ENCODE measurements at regions not wholly inside any gene's neighbourhood (a gene's known extent, or its start where the extent isn't known, plus 50 kb on each side); places are given as distances from the start of the nearest gene placed in this dataset.

- Mint-ChIP-seq H3K9me3 (peaks cover 0 to 17% (median 2%) of the 10 kb centered on the region in 11 donors), H3K36me3 (no peaks in the 10 kb centered on the region), H3K27ac (no peak overlapping the region), H3K27me3 (no peaks in the 10 kb centered on the region), H3K4me1 (no peaks in the 10 kb centered on the region), H3K4me3 (no peak overlapping the region)
- ATAC-seq (no peak), DNase-seq (no peak)
- Histone ChIP-seq H3K36me3 (ENCODE audit: control insufficient read depth in 2 of 3, insufficient read depth in 3 of 3, low read length in 3 of 3) (no peaks in the 10 kb centered on the region), H3K27me3 (ENCODE audit: control insufficient read depth in 2 of 2, insufficient read depth in 2 of 2, low read length in 2 of 2) (no peaks in the 10 kb centered on the region), H3K27ac (ENCODE audit: low read depth, low read length) (no peak overlapping the region), H3K9me3 (ENCODE audit: control insufficient read depth in 2 of 3, low read length in 3 of 3) (no peaks in the 10 kb centered on the region), H3K4me1 (ENCODE audit: control insufficient read depth in 2 of 2, insufficient read depth in 2 of 2, low read length in 2 of 2) (no peaks in the 10 kb centered on the region), H3K4me3 (ENCODE audit: low read length) (no peak overlapping the region)
- intact Hi-C loops (cut with micrococcal nuclease), result no loop called here
- CTCF ChIA-PET, result no interaction called here
- POLR2A ChIA-PET, result no interaction called here
Measured at GRCh38 chr7:15801551-15801950, 115.1 kb upstream of the MEOX2 start.

DNA sequence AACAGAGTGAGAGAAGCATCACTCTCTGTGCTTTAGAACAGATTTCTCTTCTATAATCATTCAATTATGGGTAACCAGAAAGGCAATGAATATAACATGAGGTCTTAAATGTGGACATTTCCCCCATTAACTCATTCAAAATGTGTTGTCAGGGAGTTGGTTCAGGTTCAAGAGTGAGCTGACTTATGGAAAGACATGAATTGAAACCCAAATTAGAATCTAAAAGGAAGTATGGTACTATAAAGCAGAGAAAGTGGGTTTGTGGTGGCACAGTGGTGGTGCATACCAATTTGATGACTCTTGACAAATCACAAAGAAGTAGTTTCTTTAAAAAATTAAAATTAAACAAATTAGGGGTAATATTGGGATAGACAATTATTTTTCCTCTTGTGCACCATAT is 114.6 kb upstream of the MEOX2 start:
- ATAC-seq, result no peak
- CTCF ChIA-PET, result no interaction called here
- POLR2A ChIA-PET, result no interaction called here
- no peaks in the 10 kb centered on the region for H3K36me3 ChIP-seq (ENCODE audit: control insufficient read depth in 2 of 3, insufficient read depth in 3 of 3, low read length in 3 of 3)
- no peak overlapping the region for H3K4me3 ChIP-seq (ENCODE audit: low read length)
- no peaks in the 10 kb centered on the region for H3K36me3 Mint-ChIP-seq
- H3K27ac ChIP-seq (ENCODE audit: low read depth, low read length), result no peak overlapping the region
- no peaks in the 10 kb centered on the region for H3K27me3 Mint-ChIP-seq
- no peaks in the 10 kb centered on the region for H3K27me3 ChIP-seq (ENCODE audit: control insufficient read depth in 2 of 2, insufficient read depth in 2 of 2, low read length in 2 of 2)
- peaks cover 0 to 17% (median 2%) of the 10 kb centered on the region in 11 donors for H3K9me3 Mint-ChIP-seq
- H3K9me3 ChIP-seq (ENCODE audit: control insufficient read depth in 2 of 3, low read length in 3 of 3), result no peaks in the 10 kb centered on the region
- intact Hi-C loops (cut with micrococcal nuclease), result no loop called here
- H3K4me1 Mint-ChIP-seq, result no peaks in the 10 kb centered on the region
- H3K4me1 ChIP-seq (ENCODE audit: control insufficient read depth in 2 of 2, insufficient read depth in 2 of 2, low read length in 2 of 2), result no peaks in the 10 kb centered on the region
- no peak overlapping the region for H3K27ac Mint-ChIP-seq
- no peak for DNase-seq
- no peak overlapping the region for H3K4me3 Mint-ChIP-seq

GRCh38 chr7:15798081-15798480 is 111.6 kb upstream of the MEOX2 start:
- Histone ChIP-seq H3K36me3 (ENCODE audit: control insufficient read depth in 2 of 3, insufficient read depth in 3 of 3, low read length in 3 of 3) (no peaks in the 10 kb centered on the region), H3K4me3 (ENCODE audit: low read length) (no peak overlapping the region), H3K9me3 (ENCODE audit: control insufficient read depth in 2 of 3, low read length in 3 of 3) (no peaks in the 10 kb centered on the region), H3K4me1 (ENCODE audit: control insufficient read depth in 2 of 2, insufficient read depth in 2 of 2, low read length in 2 of 2) (no peaks in the 10 kb centered on the region), H3K27me3 (ENCODE audit: control insufficient read depth in 2 of 2, insufficient read depth in 2 of 2, low read length in 2 of 2) (no peaks in the 10 kb centered on the region), H3K27ac (ENCODE audit: low read depth, low read length) (no peak overlapping the region)
- intact Hi-C loops (cut with micrococcal nuclease), result no loop called here
- no peaks in the 10 kb centered on the region for H3K27me3 Mint-ChIP-seq
- ChIA-PET POLR2A (no interaction called here), CTCF (no interaction called here)
- no peaks in the 10 kb centered on the region for H3K36me3 Mint-ChIP-seq
- H3K27ac Mint-ChIP-seq, result no peak overlapping the region
- ATAC-seq (no peak), DNase-seq (no peak)
- H3K4me1 Mint-ChIP-seq, result no peaks in the 10 kb centered on the region
- H3K9me3 Mint-ChIP-seq, result peaks cover 0 to 12% (median 0%) of the 10 kb centered on the region in 11 donors
- H3K4me3 Mint-ChIP-seq, result no peak overlapping the region

- Histone ChIP-seq H3K4me3 (ENCODE audit: low read length) (no peak overlapping the region), H3K27ac (ENCODE audit: low read depth, low read length) (no peak overlapping the region), H3K27me3 (ENCODE audit: control insufficient read depth in 2 of 2, insufficient read depth in 2 of 2, low read length in 2 of 2) (no peaks in the 10 kb centered on the region), H3K36me3 (ENCODE audit: control insufficient read depth in 2 of 3, insufficient read depth in 3 of 3, low read length in 3 of 3) (no peaks in the 10 kb centered on the region), H3K9me3 (ENCODE audit: control insufficient read depth in 2 of 3, low read length in 3 of 3) (no peaks in the 10 kb centered on the region), H3K4me1 (ENCODE audit: control insufficient read depth in 2 of 2, insufficient read depth in 2 of 2, low read length in 2 of 2) (no peaks in the 10 kb centered on the region)
- Mint-ChIP-seq H3K27ac (no peak overlapping the region), H3K4me1 (no peaks in the 10 kb centered on the region), H3K27me3 (no peaks in the 10 kb centered on the region), H3K9me3 (peaks cover 0 to 9% (median 0%) of the 10 kb centered on the region in 11 donors), H3K36me3 (no peaks in the 10 kb centered on the region), H3K4me3 (no peak overlapping the region)
- ChIA-PET POLR2A (no interaction called here), CTCF (no interaction called here)
- ATAC-seq, result no peak
- intact Hi-C loops (cut with micrococcal nuclease), result no loop called here
- DNase-seq, result no peak
Measured at GRCh38 chr7:15795393-15795792, 108.9 kb upstream of the MEOX2 start.

- H3K4me1 Mint-ChIP-seq, result no peaks in the 10 kb centered on the region
- Histone ChIP-seq H3K27me3 (ENCODE audit: control insufficient read depth in 2 of 2, insufficient read depth in 2 of 2, low read length in 2 of 2) (no peaks in the 10 kb centered on the region), H3K27ac (ENCODE audit: low read depth, low read length) (no peak overlapping the region), H3K4me1 (ENCODE audit: control insufficient read depth in 2 of 2, insufficient read depth in 2 of 2, low read length in 2 of 2) (no peaks in the 10 kb centered on the region), H3K4me3 (ENCODE audit: low read length) (no peak overlapping the region), H3K9me3 (ENCODE audit: control insufficient read depth in 2 of 3, low read length in 3 of 3) (no peaks in the 10 kb centered on the region), H3K36me3 (ENCODE audit: control insufficient read depth in 2 of 3, insufficient read depth in 3 of 3, low read length in 3 of 3) (no peaks in the 10 kb centered on the region)
- ATAC-seq, result no peak
- intact Hi-C loops (cut with micrococcal nuclease), result no loop called here
- DNase-seq, result no peak
- no peak overlapping the region for H3K4me3 Mint-ChIP-seq
- H3K27me3 Mint-ChIP-seq, result no peaks in the 10 kb centered on the region
- H3K9me3 Mint-ChIP-seq, result peaks cover 0 to 12% (median 0%) of the 10 kb centered on the region in 11 donors
- no peaks in the 10 kb centered on the region for H3K36me3 Mint-ChIP-seq
- CTCF ChIA-PET, result no interaction called here
- no peak overlapping the region for H3K27ac Mint-ChIP-seq
- POLR2A ChIA-PET, result no interaction called here
Measured at GRCh38 chr7:15794801-15795200, 108.3 kb upstream of the MEOX2 start.

- ATAC-seq, result no peak
- Histone ChIP-seq H3K27ac (ENCODE audit: low read depth, low read length) (no peak overlapping the region), H3K36me3 (ENCODE audit: control insufficient read depth in 2 of 3, insufficient read depth in 3 of 3, low read length in 3 of 3) (no peaks in the 10 kb centered on the region), H3K9me3 (ENCODE audit: control insufficient read depth in 2 of 3, low read length in 3 of 3) (no peaks in the 10 kb centered on the region), H3K4me3 (ENCODE audit: low read length) (no peak overlapping the region), H3K27me3 (ENCODE audit: control insufficient read depth in 2 of 2, insufficient read depth in 2 of 2, low read length in 2 of 2) (no peaks in the 10 kb centered on the region), H3K4me1 (ENCODE audit: control insufficient read depth in 2 of 2, insufficient read depth in 2 of 2, low read length in 2 of 2) (no peaks in the 10 kb centered on the region)
- ChIA-PET CTCF (no interaction called here), POLR2A (no interaction called here)
- Mint-ChIP-seq H3K27ac (no peak overlapping the region), H3K4me3 (no peak overlapping the region), H3K4me1 (no peaks in the 10 kb centered on the region), H3K36me3 (no peaks in the 10 kb centered on the region), H3K9me3 (peaks cover 0 to 28% (median 4%) of the 10 kb centered on the region in 11 donors), H3K27me3 (no peaks in the 10 kb centered on the region)
- no peak for DNase-seq
- intact Hi-C loops (cut with micrococcal nuclease), result no loop called here
Measured at GRCh38 chr7:15784694-15785030, 98.2 kb upstream of the MEOX2 start.

GRCh38 chr7:15783987-15784693 is 97.7 kb upstream of the MEOX2 start:
- intact Hi-C loops (cut with micrococcal nuclease), result no loop called here
- DNase-seq, result no peak
- Histone ChIP-seq H3K4me1 (ENCODE audit: control insufficient read depth in 2 of 2, insufficient read depth in 2 of 2, low read length in 2 of 2) (no peaks in the 10 kb centered on the region), H3K27ac (ENCODE audit: low read depth, low read length) (no peak overlapping the region), H3K9me3 (ENCODE audit: control insufficient read depth in 2 of 3, low read length in 3 of 3) (no peaks in the 10 kb centered on the region), H3K27me3 (ENCODE audit: control insufficient read depth in 2 of 2, insufficient read depth in 2 of 2, low read length in 2 of 2) (no peaks in the 10 kb centered on the region), H3K36me3 (ENCODE audit: control insufficient read depth in 2 of 3, insufficient read depth in 3 of 3, low read length in 3 of 3) (no peaks in the 10 kb centered on the region), H3K4me3 (ENCODE audit: low read length) (no peak overlapping the region)
- Mint-ChIP-seq H3K4me1 (no peaks in the 10 kb centered on the region), H3K27me3 (no peaks in the 10 kb centered on the region), H3K4me3 (no peak overlapping the region), H3K36me3 (no peaks in the 10 kb centered on the region), H3K9me3 (peaks cover 0 to 24% (median 4%) of the 10 kb centered on the region in 11 donors), H3K27ac (no peak overlapping the region)
- ChIA-PET CTCF (interaction anchor here (0.6 kb wide), 1 partner anchor 43 kb away, joined by 3 read pairs; no protein-coding TSS in a partner anchor), POLR2A (no interaction called here)
- no peak for ATAC-seq
